ENCODE measurements at regions not wholly inside any gene's neighbourhood (a gene's known extent, or its start where the extent isn't known, plus 50 kb on each side); places are given as distances from the start of the nearest gene placed in this dataset.

DNA sequence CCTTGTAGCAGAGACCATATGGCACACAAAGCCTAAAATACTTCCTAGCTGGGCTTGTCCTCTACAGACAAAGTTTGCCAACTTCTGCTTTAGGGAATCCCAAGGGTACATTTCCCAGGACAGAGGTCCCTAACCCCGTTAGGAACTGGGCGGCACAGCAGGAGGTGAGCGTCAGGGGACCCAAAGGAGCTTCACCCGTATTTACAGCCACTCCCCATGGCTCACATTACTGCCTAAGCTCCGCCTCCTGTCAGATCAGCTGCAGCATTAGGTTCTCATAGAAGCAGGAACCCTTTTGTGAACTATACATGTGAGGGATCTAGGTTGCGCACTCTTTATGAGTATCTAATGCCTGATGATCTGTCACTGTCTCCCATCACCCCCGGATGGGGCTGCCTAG, 88.5 kb upstream of the TRPM3 start:
- POLR2A ChIA-PET (ENCODE audit: unreplicated experiment) = no interaction called here
- no TSS peak for BruUV-seq (replicated peaks)
- Histone ChIP-seq H3K9me3 (ENCODE audit: low read length) (no peaks in the 10 kb centered on the region), H3K4me2 (ENCODE audit: low read length) (no peak overlapping the region), H3K9me2 (replicated peaks; ENCODE audit: low read length) (no peaks in the 10 kb centered on the region), H3K36me3 (ENCODE audit: low read depth, low read length) (no peaks in the 10 kb centered on the region), H2AFZ (ENCODE audit: low read length) (no peak overlapping the region), H4K20me1 (ENCODE audit: low read length) (no peaks in the 10 kb centered on the region), H3K27ac (ENCODE audit: low read length) (no peak overlapping the region), H3K4me3 (ENCODE audit: low read length) (no peak overlapping the region), H3K79me2 (ENCODE audit: low read length) (no peaks in the 10 kb centered on the region), H3K9ac (ENCODE audit: low read length) (no peak overlapping the region), H3K4me1 (ENCODE audit: insufficient read depth, low read length) (no peaks in the 10 kb centered on the region), H3K27me3 (ENCODE audit: low read length) (no peaks in the 10 kb centered on the region), H3F3A (ENCODE audit: low read length, unreplicated experiment) (no peaks in the 10 kb centered on the region)
- intact Hi-C loops (cut with micrococcal nuclease) = no loop called here
- DNase-seq (no peak), ATAC-seq (no peak)
- TF ChIP-seq EZH2 (IDR thresholded peaks at IDR 0.05; ENCODE audit: low read length, unreplicated experiment) = no peak
- CTCF ChIA-PET = no interaction called here

DNA sequence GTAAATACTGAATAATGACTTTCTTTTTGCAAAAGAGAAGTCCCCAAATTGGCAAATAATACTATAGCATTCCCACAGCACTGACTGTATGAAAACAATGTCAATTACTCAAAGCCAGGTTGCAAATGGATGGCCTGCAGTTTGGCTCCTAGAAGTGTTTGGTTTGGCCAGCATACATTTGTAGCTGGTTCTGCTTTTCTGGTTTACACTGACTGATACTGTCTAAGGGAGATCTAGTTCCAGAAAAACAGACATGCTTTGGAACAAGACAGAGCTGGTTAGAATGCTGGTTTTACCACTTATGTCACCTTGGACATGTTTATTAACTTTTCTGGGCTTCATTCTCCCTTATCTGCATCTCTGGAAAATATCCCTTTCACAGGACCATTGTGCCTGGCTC, 81.5 kb upstream of the TRPM3 start:
- POLR2A ChIA-PET (ENCODE audit: unreplicated experiment) = no interaction called here
- Histone ChIP-seq H3K4me2 (ENCODE audit: low read length) (no peak overlapping the region), H2AFZ (ENCODE audit: low read length) (no peak overlapping the region), H3K4me1 (ENCODE audit: insufficient read depth, low read length) (no peaks in the 10 kb centered on the region), H3K4me3 (ENCODE audit: low read length) (no peak overlapping the region), H3K9me3 (ENCODE audit: low read length) (no peaks in the 10 kb centered on the region), H3K9ac (ENCODE audit: low read length) (no peak overlapping the region), H3K36me3 (ENCODE audit: low read depth, low read length) (no peaks in the 10 kb centered on the region), H3K9me2 (replicated peaks; ENCODE audit: low read length) (no peaks in the 10 kb centered on the region), H3F3A (ENCODE audit: low read length, unreplicated experiment) (no peaks in the 10 kb centered on the region), H3K27ac (ENCODE audit: low read length) (no peak overlapping the region), H4K20me1 (ENCODE audit: low read length) (no peaks in the 10 kb centered on the region), H3K27me3 (ENCODE audit: low read length) (no peaks in the 10 kb centered on the region), H3K79me2 (ENCODE audit: low read length) (no peaks in the 10 kb centered on the region)
- TF ChIP-seq EZH2 (IDR thresholded peaks at IDR 0.05; ENCODE audit: low read length, unreplicated experiment) = no peak
- no peak for TF ChIP-seq CTCF (conservative IDR thresholded peaks at IDR 0.05; ENCODE audit: low read depth, low read length)
- TF ChIP-seq EZH2phosphoT487 (IDR thresholded peaks at IDR 0.05; ENCODE audit: borderline replicate concordance, low read length) = no peak
- CTCF ChIA-PET = no interaction called here
- DNase-seq (no peak), ATAC-seq (no peak)
- no TSS peak for BruUV-seq (replicated peaks)
- intact Hi-C loops (cut with micrococcal nuclease) = no loop called here

- Histone ChIP-seq H3K27ac (ENCODE audit: low read length) (no peak overlapping the region), H3K27me3 (ENCODE audit: low read length) (no peaks in the 10 kb centered on the region), H3K36me3 (ENCODE audit: low read depth, low read length) (no peaks in the 10 kb centered on the region), H3F3A (ENCODE audit: low read length, unreplicated experiment) (no peaks in the 10 kb centered on the region), H3K4me1 (ENCODE audit: insufficient read depth, low read length) (no peaks in the 10 kb centered on the region), H2AFZ (ENCODE audit: low read length) (no peak overlapping the region), H3K4me2 (ENCODE audit: low read length) (no peak overlapping the region), H3K9me2 (replicated peaks; ENCODE audit: low read length) (no peaks in the 10 kb centered on the region), H3K79me2 (ENCODE audit: low read length) (no peaks in the 10 kb centered on the region), H3K9me3 (ENCODE audit: low read length) (no peaks in the 10 kb centered on the region), H4K20me1 (ENCODE audit: low read length) (no peaks in the 10 kb centered on the region), H3K4me3 (ENCODE audit: low read length) (no peak overlapping the region), H3K9ac (ENCODE audit: low read length) (no peak overlapping the region)
- DNase-seq = no peak
- BruUV-seq (replicated peaks) = no TSS peak
- ATAC-seq = no peak
- ChIA-PET CTCF (no interaction called here), POLR2A (ENCODE audit: unreplicated experiment) (no interaction called here)
- no peak for TF ChIP-seq EZH2 (IDR thresholded peaks at IDR 0.05; ENCODE audit: low read length, unreplicated experiment)
- no peak for TF ChIP-seq EZH2phosphoT487 (IDR thresholded peaks at IDR 0.05; ENCODE audit: borderline replicate concordance, low read length)
- TF ChIP-seq CTCF (conservative IDR thresholded peaks at IDR 0.05; ENCODE audit: low read depth, low read length) = no peak
- intact Hi-C loops (cut with micrococcal nuclease) = no loop called here
These were observed 70.3 kb upstream of the TRPM3 start for GRCh38 chr9:71191708-71192107.

All from PC-3 (cell line).